Activated CD4-positive, alpha-beta memory T cell treated with anti-CD3 and anti-CD28 coated beads for 36 hours (primary cell): ENCODE measurements at regions not wholly inside any gene's neighbourhood (a gene's known extent, or its start where the extent isn't known, plus 50 kb on each side); places are given as distances from the start of the nearest gene placed in this dataset.

ENCODE experiments used
- CTCF ChIA-PET: fragments of 350-600 bp; sonication (Branson Sonifier 250); formaldehyde crosslinking; loops from one replicate; lab custom pipeline; 2021; ENCODE audit warnings: antibody characterized with exemption, inconsistent platforms; lab: Charles Lee
- POLR2A ChIA-PET: fragments of 350-600 bp; sonication (Branson Sonifier 250); formaldehyde crosslinking; loops from one replicate; lab custom pipeline; 2021; ENCODE audit warnings: antibody characterized with exemption; lab: Charles Lee
- DNase-seq: peaks from one replicate; pipeline ENCODE4 v3.0.0-alpha.2; 2020
- H3K27ac Mint-ChIP-seq: one replicate; pipeline ENCODE4 v1.8.0; 2021; ENCODE audit warnings: mixed read lengths
- H3K27me3 Mint-ChIP-seq: one replicate; pipeline ENCODE4 v1.8.0; 2021; ENCODE audit warnings: mixed read lengths
- H3K36me3 Mint-ChIP-seq: one replicate; pipeline ENCODE4 v1.8.0; 2021; ENCODE audit warnings: mixed read lengths
- H3K4me1 Mint-ChIP-seq: one replicate; pipeline ENCODE4 v1.8.0; 2021; ENCODE audit warnings: low read depth, mixed read lengths
- H3K4me3 Mint-ChIP-seq: one replicate; pipeline ENCODE4 v1.8.0; 2021; ENCODE audit warnings: mild to moderate bottlenecking, mixed read lengths
- H3K9me3 Mint-ChIP-seq: one replicate; pipeline ENCODE4 v1.8.0; 2021; ENCODE audit warnings: mixed read lengths
- intact Hi-C: fragments of 100-400 bp; cut with micrococcal nuclease; formaldehyde crosslinking; loops from one replicate; pipeline ENCODE4 v1.15.1; 2023

GRCh38 chr14:95428557-95428956, 87.9 kb downstream of the SYNE3 start:
- no peaks in the 10 kb centered on the region for H3K27me3 Mint-ChIP-seq
- intact Hi-C loops: no loop called here
- H3K27ac Mint-ChIP-seq: no peak overlapping the region
- peaks cover 21% of the 10 kb centered on the region for H3K36me3 Mint-ChIP-seq
- ChIA-PET POLR2A (no interaction called here), CTCF (interaction anchor here (0.7 to 4.6 kb wide), 7 partner anchors 12 to 99 kb away, joined by 3 to 21 read pairs (median 4); no protein-coding TSS in a partner anchor)
- no peak for DNase-seq
- no peaks in the 10 kb centered on the region for H3K4me1 Mint-ChIP-seq
- no peaks in the 10 kb centered on the region for H3K9me3 Mint-ChIP-seq
- no peak overlapping the region for H3K4me3 Mint-ChIP-seq

- Mint-ChIP-seq H3K9me3 (peaks cover 3% of the 10 kb centered on the region), H3K27ac (no peak overlapping the region), H3K27me3 (no peaks in the 10 kb centered on the region), H3K4me1 (no peaks in the 10 kb centered on the region), H3K4me3 (no peak overlapping the region), H3K36me3 (peaks cover 29% of the 10 kb centered on the region)
- DNase-seq: no peak
- ChIA-PET POLR2A (no interaction called here), CTCF (interaction anchor here (0.9 to 4.6 kb wide), 8 partner anchors 16 to 258 kb away, joined by 3 to 21 read pairs (median 3); no protein-coding TSS in a partner anchor)
- intact Hi-C loops: no loop called here
Observed at GRCh38 chr14:95426116-95426475, 90.4 kb downstream of the SYNE3 start.

DNA sequence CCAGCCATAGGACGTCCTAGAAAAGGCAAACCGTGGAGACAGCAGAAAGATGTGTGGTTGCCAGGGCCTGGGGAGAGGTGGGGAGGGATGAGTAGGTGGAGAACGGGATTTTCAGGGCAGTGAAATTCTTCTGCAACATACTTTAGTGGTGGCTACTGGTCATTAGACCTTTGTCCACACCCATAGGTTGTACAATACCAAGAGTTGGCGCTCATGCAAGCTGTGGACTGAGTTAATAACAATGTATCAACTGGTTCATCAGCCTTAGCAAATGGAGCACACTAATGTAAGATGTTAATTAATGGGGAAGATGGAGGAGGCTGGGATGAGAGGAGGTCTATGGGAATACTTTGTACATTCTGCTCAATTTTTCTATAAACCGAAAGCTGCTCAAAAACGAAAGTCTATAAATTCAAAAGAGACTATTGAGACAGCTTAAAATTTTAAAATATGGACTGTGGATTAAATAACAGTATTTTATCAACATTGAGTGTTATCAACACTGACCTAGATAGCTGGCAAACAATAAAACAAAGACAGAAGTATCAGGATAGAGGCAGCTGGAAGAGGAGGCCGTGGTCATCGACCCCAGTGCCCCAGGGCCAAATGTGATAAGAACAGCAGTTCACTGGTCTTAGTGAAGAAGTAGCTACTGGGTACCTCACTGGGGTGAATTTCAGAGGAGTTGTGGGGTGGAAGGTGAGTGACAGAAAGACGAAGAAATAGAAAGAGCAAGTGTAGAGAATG, 90.9 kb downstream of the SYNE3 start:
- no peak for DNase-seq
- Mint-ChIP-seq H3K4me3 (no peak overlapping the region), H3K27me3 (no peaks in the 10 kb centered on the region), H3K36me3 (peaks cover 35% of the 10 kb centered on the region), H3K9me3 (peaks cover 3% of the 10 kb centered on the region), H3K4me1 (no peaks in the 10 kb centered on the region), H3K27ac (no peak overlapping the region)
- CTCF ChIA-PET: interaction anchor here (0.9 to 4.6 kb wide), 4 partner anchors 17 to 348 kb away, joined by 3 to 20 read pairs (median 4); no protein-coding TSS in a partner anchor
- intact Hi-C loops: no loop called here
- POLR2A ChIA-PET: no interaction called here

GRCh38 chr14:95424529-95424928, 91.9 kb downstream of the SYNE3 start:
- Mint-ChIP-seq H3K9me3 (peaks cover 3% of the 10 kb centered on the region), H3K4me1 (no peaks in the 10 kb centered on the region), H3K4me3 (no peak overlapping the region), H3K27me3 (no peaks in the 10 kb centered on the region), H3K27ac (no peak overlapping the region), H3K36me3 (peaks cover 44% of the 10 kb centered on the region)
- intact Hi-C loops: no loop called here
- DNase-seq: no peak
- CTCF ChIA-PET: interaction anchor here (0.9 to 1.4 kb wide), 2 partner anchors 103 to 350 kb away, joined by 3 to 5 read pairs; no protein-coding TSS in a partner anchor
- POLR2A ChIA-PET: no interaction called here

- no peaks in the 10 kb centered on the region for H3K27me3 Mint-ChIP-seq
- peaks cover 55% of the 10 kb centered on the region for H3K36me3 Mint-ChIP-seq
- DNase-seq: no peak
- POLR2A ChIA-PET: interaction anchor here (0.6 kb wide), 1 partner anchor 881 kb away, joined by 4 read pairs; no protein-coding TSS in a partner anchor
- H3K4me3 Mint-ChIP-seq: no peak overlapping the region
- no peaks in the 10 kb centered on the region for H3K4me1 Mint-ChIP-seq
- peaks cover 3% of the 10 kb centered on the region for H3K9me3 Mint-ChIP-seq
- no peak overlapping the region for H3K27ac Mint-ChIP-seq
- CTCF ChIA-PET: no interaction called here
- intact Hi-C loops: no loop called here
Observed at GRCh38 chr14:95421741-95422140, 94.7 kb downstream of the SYNE3 start.

DNA sequence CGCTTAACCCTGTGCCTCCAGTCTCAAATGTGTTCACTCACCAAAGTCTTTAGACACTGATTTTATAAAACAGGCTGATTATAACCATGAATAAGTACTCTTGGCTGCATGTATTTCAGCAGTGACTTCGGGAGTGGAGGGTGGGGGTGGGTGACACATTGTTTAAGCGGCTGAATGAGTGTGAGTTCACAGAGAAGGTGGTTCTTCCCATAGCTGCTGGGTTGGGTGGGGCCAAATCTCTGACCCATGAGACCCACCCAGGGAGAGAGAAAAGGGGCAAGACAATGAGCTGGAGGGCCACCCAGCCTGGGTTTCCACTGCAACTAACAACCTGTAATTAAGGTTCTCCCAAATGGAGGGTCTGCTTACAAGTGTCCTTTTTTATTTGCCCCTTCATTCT, 96.4 kb downstream of the SYNE3 start:
- no peaks in the 10 kb centered on the region for H3K4me1 Mint-ChIP-seq
- DNase-seq: no peak
- intact Hi-C loops: no loop called here
- H3K36me3 Mint-ChIP-seq: peaks cover 52% of the 10 kb centered on the region
- peaks cover 3% of the 10 kb centered on the region for H3K9me3 Mint-ChIP-seq
- H3K27me3 Mint-ChIP-seq: no peaks in the 10 kb centered on the region
- no peak overlapping the region for H3K4me3 Mint-ChIP-seq
- ChIA-PET CTCF (no interaction called here), POLR2A (no interaction called here)
- H3K27ac Mint-ChIP-seq: no peak overlapping the region

DNA sequence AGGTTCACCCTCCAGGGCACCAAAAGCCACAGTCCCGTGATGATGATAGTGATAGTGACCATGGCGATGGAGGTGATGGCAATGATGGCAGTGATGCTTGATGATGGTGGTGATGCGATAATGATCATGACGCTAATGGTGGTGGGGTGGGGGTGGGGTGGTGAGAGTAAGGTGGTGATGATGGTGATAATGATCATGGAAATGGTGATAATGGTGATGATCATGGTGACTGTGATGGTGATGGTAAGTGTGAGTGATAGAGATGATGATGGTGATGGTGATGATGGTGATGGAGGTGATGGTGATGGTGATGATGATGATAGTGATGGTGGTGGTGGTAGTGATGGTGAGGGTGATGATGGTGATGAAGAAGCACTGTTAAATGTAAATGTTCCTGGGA, 96.9 kb downstream of the SYNE3 start:
- no peak for DNase-seq
- POLR2A ChIA-PET: no interaction called here
- Mint-ChIP-seq H3K36me3 (peaks cover 50% of the 10 kb centered on the region), H3K9me3 (peaks cover 3% of the 10 kb centered on the region), H3K27me3 (no peaks in the 10 kb centered on the region), H3K4me1 (no peaks in the 10 kb centered on the region), H3K4me3 (no peak overlapping the region), H3K27ac (no peak overlapping the region)
- intact Hi-C loops: no loop called here
- CTCF ChIA-PET: no interaction called here

GRCh38 chr14:95418858-95419257, 97.6 kb downstream of the SYNE3 start:
- DNase-seq: no peak
- no peak overlapping the region for H3K27ac Mint-ChIP-seq
- ChIA-PET CTCF (no interaction called here), POLR2A (no interaction called here)
- peaks cover 3% of the 10 kb centered on the region for H3K9me3 Mint-ChIP-seq
- H3K4me1 Mint-ChIP-seq: no peaks in the 10 kb centered on the region
- intact Hi-C loops: no loop called here
- no peaks in the 10 kb centered on the region for H3K27me3 Mint-ChIP-seq
- peaks cover 46% of the 10 kb centered on the region for H3K36me3 Mint-ChIP-seq
- H3K4me3 Mint-ChIP-seq: no peak overlapping the region

GRCh38 chr14:95417492-95417891, 97.8 kb upstream of the CLMN start:
- DNase-seq: no peak
- ChIA-PET CTCF (no interaction called here), POLR2A (no interaction called here)
- H3K9me3 Mint-ChIP-seq: peaks cover 3% of the 10 kb centered on the region
- no peak overlapping the region for H3K27ac Mint-ChIP-seq
- H3K4me1 Mint-ChIP-seq: no peaks in the 10 kb centered on the region
- H3K27me3 Mint-ChIP-seq: no peaks in the 10 kb centered on the region
- intact Hi-C loops: no loop called here
- peaks cover 39% of the 10 kb centered on the region for H3K36me3 Mint-ChIP-seq
- no peak overlapping the region for H3K4me3 Mint-ChIP-seq

- ChIA-PET POLR2A (no interaction called here), CTCF (no interaction called here)
- Mint-ChIP-seq H3K27ac (no peak overlapping the region), H3K27me3 (no peaks in the 10 kb centered on the region), H3K9me3 (no peaks in the 10 kb centered on the region), H3K4me3 (no peak overlapping the region), H3K4me1 (no peaks in the 10 kb centered on the region), H3K36me3 (peaks cover 29% of the 10 kb centered on the region)
- intact Hi-C loops: no loop called here
- no peak for DNase-seq
Observed at GRCh38 chr14:95415993-95416392, 96.3 kb upstream of the CLMN start.

- Mint-ChIP-seq H3K4me1 (no peaks in the 10 kb centered on the region), H3K27me3 (no peaks in the 10 kb centered on the region), H3K4me3 (no peak overlapping the region), H3K36me3 (peaks cover 15% of the 10 kb centered on the region), H3K27ac (no peak overlapping the region), H3K9me3 (no peaks in the 10 kb centered on the region)
- POLR2A ChIA-PET: no interaction called here
- intact Hi-C loops: no loop called here
- CTCF ChIA-PET: interaction anchor here (1.2 kb wide), 1 partner anchor 14 kb away, joined by 3 read pairs; no protein-coding TSS in a partner anchor
- no peak for DNase-seq
Observed at GRCh38 chr14:95413289-95414215, 93.8 kb upstream of the CLMN start.

GRCh38 chr14:95410838-95411237, 91.1 kb upstream of the CLMN start:
- Mint-ChIP-seq H3K9me3 (no peaks in the 10 kb centered on the region), H3K27ac (no peak overlapping the region), H3K27me3 (no peaks in the 10 kb centered on the region), H3K36me3 (no peaks in the 10 kb centered on the region), H3K4me1 (no peaks in the 10 kb centered on the region), H3K4me3 (no peak overlapping the region)
- intact Hi-C loops: no loop called here
- ChIA-PET POLR2A (no interaction called here), CTCF (no interaction called here)
- DNase-seq: no peak
